A673 (cell line): ENCODE measurements at regions not wholly inside any gene's neighbourhood (a gene's known extent, or its start where the extent isn't known, plus 50 kb on each side); places are given as distances from the start of the nearest gene placed in this dataset.
A peak's percentile ranks its signal among the peaks of the same experiment; 100 is the strongest.

ENCODE experiments used
- BruUV-seq: library from RNA; stranded (reverse); fragments of 400-500 nt; replicated peaks from 2 replicates; lab custom pipeline; 2021; lab: Mats Ljungman, UMichigan
- CTCF ChIA-PET: fragments of 300-600 bp; sonication (Branson Sonifier 250); formaldehyde crosslinking; loops from one replicate; lab custom pipeline; 2022; ENCODE audit warnings: antibody characterized with exemption; lab: Charles Lee
- POLR2A ChIA-PET: fragments of 300-600 bp; sonication (Branson Sonifier 250); formaldehyde crosslinking; loops from one replicate; lab custom pipeline; 2022; ENCODE audit warnings: antibody characterized with exemption; ENCODE audit not compliant: low non-redundant PET; lab: Charles Lee
- DNase-seq: peaks from one replicate; pipeline ENCODE4 v3.0.0-alpha.2; 2015; ENCODE audit warnings: low spot score
- H3K27ac ChIP-seq: fragments of 200-600 bp; sonication (generic); 2 replicates; pipeline ENCODE4 v1.5.1; 2016; ENCODE audit warnings: mixed run types, low read depth, mild to moderate bottlenecking, mixed read lengths, antibody characterized with exemption, low read length; ENCODE audit not compliant: poor library complexity, severe bottlenecking
- H3K27me3 ChIP-seq: fragments of 200-600 bp; sonication (generic); replicated peaks from 2 replicates; pipeline ENCODE4 v1.6.1; 2017; ENCODE audit warnings: mixed run types, low read depth, mild to moderate bottlenecking, mixed read lengths, antibody characterized with exemption, low read length; ENCODE audit not compliant: insufficient read depth, poor library complexity
- H3K36me3 ChIP-seq: fragments of 200-600 bp; sonication (generic); 2 replicates; pipeline ENCODE4 v1.6.1; 2016; ENCODE audit warnings: mixed run types, mild to moderate bottlenecking, mixed read lengths, antibody characterized with exemption, low read length; ENCODE audit not compliant: insufficient read depth, poor library complexity, severe bottlenecking
- H3K4me1 ChIP-seq: fragments of 200-600 bp; sonication (generic); 2 replicates; pipeline ENCODE4 v1.6.1; 2017; ENCODE audit warnings: mixed run types, mild to moderate bottlenecking, mixed read lengths, antibody characterized with exemption, low read length; ENCODE audit not compliant: insufficient read depth, poor library complexity, severe bottlenecking
- H3K4me3 ChIP-seq: fragments of 200-600 bp; sonication (generic); 2 replicates; pipeline ENCODE4 v1.5.1; 2016; ENCODE audit warnings: low read depth, mixed run types, mild to moderate bottlenecking, mixed read lengths, low read length; ENCODE audit not compliant: poor library complexity, severe bottlenecking
- H3K9me3 ChIP-seq: fragments of 200-600 bp; sonication (generic); 2 replicates; pipeline ENCODE4 v1.6.1; 2016; ENCODE audit warnings: mixed run types, low read depth, mild to moderate bottlenecking, mixed read lengths, antibody characterized with exemption, low read length; ENCODE audit not compliant: poor library complexity, severe bottlenecking
- EZH2 ChIP-seq: fragments of 200-600 bp; sonication (generic); IDR thresholded peaks from 2 replicates; pipeline ENCODE4 v1.6.1; 2017; ENCODE audit warnings: borderline replicate concordance, low read depth, mild to moderate bottlenecking, mixed read lengths, antibody characterized with exemption, low read length; ENCODE audit not compliant: poor library complexity, severe bottlenecking
- intact Hi-C: fragments of 100-400 bp; cut with micrococcal nuclease; formaldehyde crosslinking; loops from one replicate; pipeline ENCODE4 v1.10.0; 2022; ENCODE audit not compliant: unreplicated experiment
- TF ChIP-seq, protein P1 (sequence below): fragments of 300-800, 200-600 bp; sonication (generic); conservative IDR thresholded peaks from 2 replicates; pipeline ENCODE4 v1.5.1; 2017; ENCODE audit warnings: low read depth, mild to moderate bottlenecking, antibody characterized with exemption, low read length, moderate library complexity, mixed read lengths

DNA sequence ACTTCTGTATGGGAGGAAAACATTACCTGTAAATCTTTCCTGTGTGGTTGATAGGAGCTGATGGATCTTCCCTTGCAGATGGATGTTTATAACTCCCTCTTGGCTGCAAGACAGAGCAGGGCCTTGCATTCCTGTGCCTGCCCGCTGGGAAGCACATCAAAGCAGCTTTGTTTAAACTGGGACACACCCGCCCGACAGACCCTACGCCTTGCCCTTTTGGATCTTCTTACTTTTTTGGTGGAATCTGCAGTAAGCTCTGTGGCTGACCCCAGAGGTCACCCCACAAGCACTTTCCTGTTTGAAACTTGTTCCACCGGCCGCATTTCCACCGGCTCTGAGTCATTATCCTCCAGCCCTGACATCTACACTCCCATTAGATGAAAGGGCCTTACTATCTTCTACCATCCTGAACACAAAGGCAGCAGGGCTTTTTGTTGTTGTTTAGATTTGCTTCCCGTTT lies 244.1 kb upstream of the STT3B start:
- H3K27me3 ChIP-seq = no peaks in the 10 kb centered on the region
- no peak for DNase-seq
- intact Hi-C loops = no loop called here
- H3K9me3 ChIP-seq = no peaks in the 10 kb centered on the region
- H3K27ac ChIP-seq = no peak overlapping the region
- ChIA-PET POLR2A (no interaction called here), CTCF (no interaction called here)
- no peak for TF ChIP-seq EZH2
- TF ChIP-seq, protein P1, sequence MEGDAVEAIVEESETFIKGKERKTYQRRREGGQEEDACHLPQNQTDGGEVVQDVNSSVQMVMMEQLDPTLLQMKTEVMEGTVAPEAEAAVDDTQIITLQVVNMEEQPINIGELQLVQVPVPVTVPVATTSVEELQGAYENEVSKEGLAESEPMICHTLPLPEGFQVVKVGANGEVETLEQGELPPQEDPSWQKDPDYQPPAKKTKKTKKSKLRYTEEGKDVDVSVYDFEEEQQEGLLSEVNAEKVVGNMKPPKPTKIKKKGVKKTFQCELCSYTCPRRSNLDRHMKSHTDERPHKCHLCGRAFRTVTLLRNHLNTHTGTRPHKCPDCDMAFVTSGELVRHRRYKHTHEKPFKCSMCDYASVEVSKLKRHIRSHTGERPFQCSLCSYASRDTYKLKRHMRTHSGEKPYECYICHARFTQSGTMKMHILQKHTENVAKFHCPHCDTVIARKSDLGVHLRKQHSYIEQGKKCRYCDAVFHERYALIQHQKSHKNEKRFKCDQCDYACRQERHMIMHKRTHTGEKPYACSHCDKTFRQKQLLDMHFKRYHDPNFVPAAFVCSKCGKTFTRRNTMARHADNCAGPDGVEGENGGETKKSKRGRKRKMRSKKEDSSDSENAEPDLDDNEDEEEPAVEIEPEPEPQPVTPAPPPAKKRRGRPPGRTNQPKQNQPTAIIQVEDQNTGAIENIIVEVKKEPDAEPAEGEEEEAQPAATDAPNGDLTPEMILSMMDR = no peak
- no peaks in the 10 kb centered on the region for H3K4me1 ChIP-seq
- H3K36me3 ChIP-seq = no peaks in the 10 kb centered on the region
- no peak overlapping the region for H3K4me3 ChIP-seq
- no TSS peak for BruUV-seq

DNA sequence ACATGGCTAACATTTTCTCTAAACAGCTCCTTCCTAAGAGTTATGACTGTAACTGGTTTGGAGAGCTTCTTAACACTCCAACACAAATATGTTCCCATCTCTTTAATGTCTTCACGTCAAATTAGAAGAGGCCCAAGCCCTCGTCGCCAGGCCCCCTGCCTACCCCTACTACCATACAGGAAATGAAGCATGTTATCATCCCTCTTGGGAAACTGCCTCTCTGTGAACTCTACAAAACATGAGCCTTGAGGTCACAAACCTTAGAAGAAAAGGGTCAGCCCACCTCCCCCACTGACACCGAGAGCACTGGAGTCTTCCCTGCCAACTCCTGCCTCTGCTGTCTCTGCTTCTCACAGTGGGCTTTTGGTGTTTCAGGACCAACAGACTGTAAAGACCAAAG lies 243.1 kb upstream of the STT3B start:
- Histone ChIP-seq H3K27me3 (no peaks in the 10 kb centered on the region), H3K9me3 (no peaks in the 10 kb centered on the region), H3K4me1 (no peaks in the 10 kb centered on the region), H3K27ac (no peak overlapping the region), H3K36me3 (no peaks in the 10 kb centered on the region), H3K4me3 (no peak overlapping the region)
- peak; percentile 16 for DNase-seq
- POLR2A ChIA-PET = no interaction called here
- CTCF ChIA-PET = no interaction called here
- intact Hi-C loops = no loop called here
- BruUV-seq = no TSS peak
- TF ChIP-seq, protein P1 = no peak
- TF ChIP-seq EZH2 = no peak

DNA sequence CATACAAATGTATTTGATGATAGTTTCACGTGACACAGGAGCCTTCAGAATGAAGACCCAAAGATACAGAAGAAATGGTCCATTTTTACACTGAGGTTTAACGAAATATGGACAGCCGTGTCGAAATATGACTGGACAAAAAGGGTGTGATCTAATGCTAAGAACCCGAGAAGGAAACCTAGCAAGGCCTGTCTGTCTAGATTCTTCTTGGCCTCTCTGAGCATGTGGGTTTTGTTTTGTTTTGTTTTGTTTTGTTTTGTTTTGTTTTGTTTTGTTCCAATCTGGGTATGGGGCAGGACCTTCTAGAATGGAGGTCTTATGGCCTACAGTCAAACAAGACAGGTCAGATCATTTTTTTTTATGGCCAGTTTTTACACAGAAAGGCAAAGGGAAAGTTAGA lies 242.7 kb upstream of the STT3B start:
- ChIA-PET CTCF (no interaction called here), POLR2A (no interaction called here)
- TF ChIP-seq, protein P1 = no peak
- no peak for TF ChIP-seq EZH2
- H3K36me3 ChIP-seq = no peaks in the 10 kb centered on the region
- H3K27me3 ChIP-seq = no peaks in the 10 kb centered on the region
- no peaks in the 10 kb centered on the region for H3K4me1 ChIP-seq
- no TSS peak for BruUV-seq
- intact Hi-C loops = no loop called here
- no peak for DNase-seq
- no peak overlapping the region for H3K27ac ChIP-seq
- no peaks in the 10 kb centered on the region for H3K9me3 ChIP-seq
- H3K4me3 ChIP-seq = no peak overlapping the region
